Pulmonary artery endothelial cell (primary cell): ENCODE measurements at regions not wholly inside any gene's neighbourhood (a gene's known extent, or its start where the extent isn't known, plus 50 kb on each side); places are given as distances from the start of the nearest gene placed in this dataset.
"Not testable (repeated sequence)": the region's sequence is repeated elsewhere in the genome, so short reads cannot be mapped to it uniquely, and the experiment has no call there.

Source experiments
- DNase-seq: peaks from one replicate; pipeline ENCODE4 v3.0.0-alpha.2; 2011; ENCODE audit warnings: low read depth, low spot score

GRCh38 chr6:12609751-12610150 is 106.8 kb upstream of the PHACTR1 start:
- no peak for DNase-seq

GRCh38 chr6:12610862-12611261 is 105.7 kb upstream of the PHACTR1 start:
- DNase-seq, result no peak

- no peak for DNase-seq
Measured at GRCh38 chr6:12613811-12614210, 102.8 kb upstream of the PHACTR1 start.

- no peak for DNase-seq
Measured at GRCh38 chr6:12614456-12614855, 102.1 kb upstream of the PHACTR1 start.

- DNase-seq, result no peak
Measured at GRCh38 chr6:12618296-12618695, 98.3 kb upstream of the PHACTR1 start.

GRCh38 chr6:12621754-12622153 is 94.8 kb upstream of the PHACTR1 start:
- no peak for DNase-seq

GRCh38 chr6:12622566-12622965 is 94.0 kb upstream of the PHACTR1 start:
- DNase-seq, result no peak

- no peak for DNase-seq
Measured at GRCh38 chr6:12624142-12624837, 92.3 kb upstream of the PHACTR1 start.

- no peak for DNase-seq
Measured at GRCh38 chr6:12627053-12627452, 89.5 kb upstream of the PHACTR1 start.

GRCh38 chr6:12628327-12628726 is 88.2 kb upstream of the PHACTR1 start:
- no peak for DNase-seq

GRCh38 chr6:12633746-12634145 is 82.8 kb upstream of the PHACTR1 start:
- DNase-seq, result not testable (repeated sequence)

GRCh38 chr6:12635375-12635774 is 81.2 kb upstream of the PHACTR1 start:
- no peak for DNase-seq

GRCh38 chr6:12635813-12636212 is 80.8 kb upstream of the PHACTR1 start:
- DNase-seq, result no peak

GRCh38 chr6:12636336-12636735 is 80.2 kb upstream of the PHACTR1 start:
- no peak for DNase-seq

GRCh38 chr6:12637960-12638641 is 78.5 kb upstream of the PHACTR1 start:
- DNase-seq, result peak; percentile 19

- no peak for DNase-seq
Measured at GRCh38 chr6:12640438-12640837, 76.1 kb upstream of the PHACTR1 start.

GRCh38 chr6:12641785-12642184 is 74.8 kb upstream of the PHACTR1 start:
- DNase-seq, result not testable (repeated sequence)

GRCh38 chr6:12645941-12646340 is 70.6 kb upstream of the PHACTR1 start:
- no peak for DNase-seq

- no peak for DNase-seq
Measured at GRCh38 chr6:12648171-12648570, 68.4 kb upstream of the PHACTR1 start.

GRCh38 chr6:12649325-12649724 is 67.2 kb upstream of the PHACTR1 start:
- DNase-seq, result no peak

- DNase-seq, result no peak
Measured at GRCh38 chr6:12653486-12653885, 63.1 kb upstream of the PHACTR1 start.

- DNase-seq, result no peak
Measured at GRCh38 chr6:12654107-12654506, 62.5 kb upstream of the PHACTR1 start.

GRCh38 chr6:12654514-12654913 is 62.1 kb upstream of the PHACTR1 start:
- DNase-seq, result no peak
